Loucy (cell line): ENCODE measurements at regions not wholly inside any gene's neighbourhood (a gene's known extent, or its start where the extent isn't known, plus 50 kb on each side); places are given as distances from the start of the nearest gene placed in this dataset.

Experiments used
- H2AFZ ChIP-seq: fragments of 200-600 bp; sonication (generic); 2 replicates; pipeline ENCODE4 v1.6.0; 2016; ENCODE audit warnings: antibody characterized with exemption, mild to moderate bottlenecking, low read length, moderate library complexity
- H3F3A ChIP-seq: fragments of 200-600 bp; 2 replicates; pipeline ENCODE4 v1.6.0; 2016; ENCODE audit warnings: antibody characterized with exemption, low read depth, mild to moderate bottlenecking
- H3K27me3 ChIP-seq: fragments of 200-600 bp; sonication (generic); 2 replicates; pipeline ENCODE4 v1.6.1; 2014; ENCODE audit warnings: low read length, mild to moderate bottlenecking; ENCODE audit not compliant: insufficient read depth, poor library complexity, severe bottlenecking
- H3K36me3 ChIP-seq: fragments of 200-600 bp; sonication (generic); 2 replicates; pipeline ENCODE4 v1.6.1; 2016; ENCODE audit warnings: low read length; ENCODE audit not compliant: insufficient read depth
- H3K4me1 ChIP-seq: fragments of 200-600 bp; sonication (generic); 2 replicates; pipeline ENCODE4 v1.5.1; 2014; ENCODE audit warnings: low read length, mild to moderate bottlenecking; ENCODE audit not compliant: insufficient read depth, poor library complexity, severe bottlenecking
- H3K4me2 ChIP-seq: fragments of 200-600 bp; sonication (generic); 2 replicates; pipeline ENCODE4 v1.6.0; 2014; ENCODE audit warnings: antibody characterized with exemption, low read length, low read depth, mild to moderate bottlenecking; ENCODE audit not compliant: poor library complexity, severe bottlenecking
- H3K4me3 ChIP-seq: fragments of 200-600 bp; sonication (generic); 2 replicates; pipeline ENCODE4 v1.5.1; 2014; ENCODE audit warnings: low read length, mild to moderate bottlenecking, mixed read lengths; ENCODE audit not compliant: poor library complexity, severe bottlenecking
- H3K79me2 ChIP-seq: fragments of 200-600 bp; sonication (generic); 2 replicates; pipeline ENCODE4 v1.6.1; 2014; ENCODE audit warnings: low read length; ENCODE audit not compliant: insufficient read depth
- H3K9ac ChIP-seq: fragments of 200-600 bp; sonication (generic); 2 replicates; pipeline ENCODE4 v1.6.0; 2014; ENCODE audit warnings: mild to moderate bottlenecking, low read depth, low read length, moderate library complexity; ENCODE audit not compliant: poor library complexity, severe bottlenecking
- H3K9me2 ChIP-seq: fragments of 200-600 bp; sonication (generic); replicated peaks from 2 replicates; pipeline ENCODE4 v1.6.1; 2016; ENCODE audit warnings: low read depth, low read length, mixed read lengths
- H3K9me3 ChIP-seq: fragments of 200-600 bp; sonication (generic); 2 replicates; pipeline ENCODE4 v1.6.1; 2014; ENCODE audit warnings: mild to moderate bottlenecking, antibody characterized with exemption, low read length, low read depth; ENCODE audit not compliant: insufficient read depth
- H4K20me1 ChIP-seq: fragments of 200-600 bp; sonication (generic); 2 replicates; pipeline ENCODE4 v1.6.0; 2014; ENCODE audit warnings: antibody characterized with exemption, low read length, mild to moderate bottlenecking; ENCODE audit not compliant: insufficient read depth, poor library complexity, severe bottlenecking
- CTCF ChIP-seq: fragments of 200-600 bp; sonication (generic); conservative IDR thresholded peaks from 2 replicates; pipeline ENCODE4 v1.5.1; 2014; ENCODE audit warnings: mild to moderate bottlenecking, antibody characterized with exemption, low read length
- EZH2phosphoT487 ChIP-seq: fragments of 200-600 bp; IDR thresholded peaks from 2 replicates; pipeline ENCODE4 v1.6.1; 2018; ENCODE audit warnings: antibody characterized with exemption, mild to moderate bottlenecking, moderate library complexity, borderline replicate concordance

GRCh38 chr15:47514200-47514652 is 203.1 kb upstream of the SEMA6D start:
- Histone ChIP-seq H3K27me3 (no peaks in the 10 kb centered on the region), H3K9ac (no peak overlapping the region), H2AFZ (no peak overlapping the region), H4K20me1 (no peaks in the 10 kb centered on the region), H3F3A (no peaks in the 10 kb centered on the region), H3K79me2 (no peaks in the 10 kb centered on the region), H3K36me3 (no peaks in the 10 kb centered on the region), H3K4me3 (no peak overlapping the region), H3K4me1 (no peaks in the 10 kb centered on the region), H3K9me3 (no peaks in the 10 kb centered on the region), H3K9me2 (no peaks in the 10 kb centered on the region), H3K4me2 (no peak overlapping the region)
- TF ChIP-seq EZH2phosphoT487 (no peak), CTCF (no peak)

DNA sequence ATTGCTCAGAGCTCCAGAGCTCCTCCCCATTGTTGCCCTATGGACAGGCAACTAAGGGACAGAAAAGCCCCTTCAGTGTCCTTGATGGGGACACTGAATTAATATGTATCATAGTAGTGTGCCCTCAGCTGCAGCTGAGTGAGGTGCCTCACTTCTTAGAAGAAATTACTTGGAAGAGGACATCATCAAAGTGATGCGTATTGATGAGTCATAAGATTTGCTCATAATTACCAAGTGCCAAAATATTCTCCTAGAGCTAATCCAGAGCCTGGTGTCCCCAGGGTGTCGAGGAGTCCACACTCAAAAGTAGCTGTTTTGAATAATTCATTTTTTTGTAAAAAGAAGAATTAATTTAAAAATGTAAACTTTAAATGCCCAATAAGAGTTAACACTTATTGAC is 200.7 kb upstream of the SEMA6D start:
- no peak for TF ChIP-seq CTCF
- TF ChIP-seq EZH2phosphoT487: no peak
- no peaks in the 10 kb centered on the region for H3K36me3 ChIP-seq
- H3K4me2 ChIP-seq: no peak overlapping the region
- no peaks in the 10 kb centered on the region for H3K9me3 ChIP-seq
- no peak overlapping the region for H3K9ac ChIP-seq
- H3K27me3 ChIP-seq: no peaks in the 10 kb centered on the region
- H3K4me1 ChIP-seq: no peaks in the 10 kb centered on the region
- no peaks in the 10 kb centered on the region for H3K79me2 ChIP-seq
- no peaks in the 10 kb centered on the region for H3F3A ChIP-seq
- no peak overlapping the region for H2AFZ ChIP-seq
- H3K4me3 ChIP-seq: no peak overlapping the region
- H4K20me1 ChIP-seq: no peaks in the 10 kb centered on the region
- no peaks in the 10 kb centered on the region for H3K9me2 ChIP-seq

- Histone ChIP-seq H3K4me2 (no peak overlapping the region), H3K27me3 (no peaks in the 10 kb centered on the region), H3K4me3 (no peak overlapping the region), H2AFZ (no peak overlapping the region), H3K9me3 (no peaks in the 10 kb centered on the region), H3F3A (no peaks in the 10 kb centered on the region), H3K9me2 (no peaks in the 10 kb centered on the region), H3K9ac (no peak overlapping the region), H3K79me2 (no peaks in the 10 kb centered on the region), H4K20me1 (no peaks in the 10 kb centered on the region), H3K4me1 (no peaks in the 10 kb centered on the region), H3K36me3 (no peaks in the 10 kb centered on the region)
- TF ChIP-seq EZH2phosphoT487: no peak
- no peak for TF ChIP-seq CTCF
These were observed 200.3 kb upstream of the SEMA6D start for GRCh38 chr15:47516972-47517371.
